SJSA1 (cell line): ENCODE measurements at regions not wholly inside any gene's neighbourhood (a gene's known extent, or its start where the extent isn't known, plus 50 kb on each side); places are given as distances from the start of the nearest gene placed in this dataset.

Experiments
- DNase-seq, 2 experiments: peaks; one replicate each; pipeline ENCODE4 v3.0.0-alpha.2; 2015 to 2020; ENCODE audit warnings: low spot score in 2 of 2, low read depth in 1 of 2
- H3K27ac ChIP-seq: fragments of 250-450 bp; sonication (Bioruptor Pico); 2 replicates; pipeline ENCODE4 v1.5.1; 2020; ENCODE audit warnings: mild to moderate bottlenecking, moderate library complexity
- H3K27me3 ChIP-seq: fragments of 250-450 bp; sonication (Bioruptor Pico); replicated peaks from 2 replicates; pipeline ENCODE4 v1.5.1; 2020; ENCODE audit warnings: mild to moderate bottlenecking, moderate library complexity
- H3K36me3 ChIP-seq: fragments of 250-450 bp; sonication (Bioruptor Pico); 2 replicates; pipeline ENCODE4 v1.5.1; 2020; ENCODE audit warnings: mild to moderate bottlenecking
- H3K4me1 ChIP-seq: fragments of 250-450 bp; sonication (Bioruptor Pico); replicated peaks from 2 replicates; pipeline ENCODE4 v1.6.1; 2021; ENCODE audit warnings: mild to moderate bottlenecking
- H3K4me3 ChIP-seq: fragments of 250-450 bp; sonication (Bioruptor Pico); 2 replicates; pipeline ENCODE4 v1.5.1; 2020; ENCODE audit warnings: mild to moderate bottlenecking
- H3K9me3 ChIP-seq: fragments of 250-450 bp; sonication (Bioruptor Pico); replicated peaks from 2 replicates; pipeline ENCODE4 v1.5.1; 2020; ENCODE audit warnings: mild to moderate bottlenecking

- H3K27ac ChIP-seq = no peak overlapping the region
- H3K4me1 ChIP-seq = peaks cover 14% of the 10 kb centered on the region
- H3K36me3 ChIP-seq = no peaks in the 10 kb centered on the region
- H3K4me3 ChIP-seq = no peak overlapping the region
- no peaks in the 10 kb centered on the region for H3K27me3 ChIP-seq
- DNase-seq = no peak
- H3K9me3 ChIP-seq = no peaks in the 10 kb centered on the region
These were observed 364.1 kb upstream of the KITLG start for GRCh38 chr12:88944397-88944796.

DNA sequence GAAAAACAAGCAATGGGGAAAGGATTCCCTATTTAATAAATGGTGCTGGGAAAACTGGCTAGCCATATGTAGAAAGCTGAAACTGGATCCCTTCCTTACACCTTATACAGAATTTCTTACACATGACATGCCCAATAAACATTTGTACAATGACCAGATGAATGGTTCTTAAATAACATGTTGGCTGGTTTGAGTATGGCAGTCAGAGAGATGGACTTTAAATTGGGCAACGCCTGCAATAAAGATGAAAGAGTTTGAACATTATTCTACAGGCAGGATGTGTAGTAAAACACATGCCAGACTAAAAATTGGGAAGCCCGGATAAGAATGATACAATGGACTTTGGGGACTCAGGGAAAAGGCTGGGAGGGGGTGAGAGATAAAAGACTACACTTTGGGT is 360.6 kb upstream of the KITLG start:
- Histone ChIP-seq H3K36me3 (no peaks in the 10 kb centered on the region), H3K4me3 (no peak overlapping the region), H3K9me3 (no peaks in the 10 kb centered on the region), H3K27me3 (no peaks in the 10 kb centered on the region), H3K4me1 (0 out of 2 replicates have a peak, but pooled peaks cover 4% of the 10 kb centered on the region), H3K27ac (no peak overlapping the region)
- no peak for DNase-seq

GRCh38 chr12:88935856-88936255 is 355.6 kb upstream of the KITLG start:
- Histone ChIP-seq H3K27ac (no peak overlapping the region), H3K4me3 (no peak overlapping the region), H3K4me1 (peaks cover 5% of the 10 kb centered on the region; the same call in 1 of the 2 replicates), H3K36me3 (no peaks in the 10 kb centered on the region), H3K27me3 (no peaks in the 10 kb centered on the region), H3K9me3 (no peaks in the 10 kb centered on the region)
- DNase-seq = no peak

GRCh38 chr12:88934163-88934747 is 354.0 kb upstream of the KITLG start:
- no peak overlapping the region for H3K27ac ChIP-seq
- no peak overlapping the region for H3K4me3 ChIP-seq
- DNase-seq = no peak
- peaks cover 5% of the 10 kb centered on the region; the same call in 1 of the 2 replicates for H3K4me1 ChIP-seq
- H3K36me3 ChIP-seq = no peaks in the 10 kb centered on the region
- H3K9me3 ChIP-seq = no peaks in the 10 kb centered on the region
- no peaks in the 10 kb centered on the region for H3K27me3 ChIP-seq

DNA sequence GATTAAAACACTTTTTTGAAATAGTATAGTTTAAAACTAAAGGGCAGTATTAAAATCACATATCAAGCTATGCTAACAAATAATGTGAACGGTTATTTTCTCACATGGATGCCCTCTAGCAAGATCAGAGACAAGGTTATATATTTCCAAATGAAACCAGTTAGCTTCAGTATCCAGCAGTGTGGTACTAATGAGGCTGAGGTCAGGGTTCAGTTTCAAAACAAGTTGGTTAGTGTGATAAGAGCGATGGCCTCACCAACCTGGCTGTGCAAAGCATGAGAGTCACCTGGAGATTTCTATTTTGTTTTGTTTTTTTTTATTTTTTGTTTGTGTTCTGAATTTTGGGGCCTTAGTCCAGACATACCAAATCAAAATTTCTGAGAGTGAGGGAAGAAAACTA is 352.2 kb upstream of the KITLG start:
- Histone ChIP-seq H3K4me3 (no peak overlapping the region), H3K36me3 (no peaks in the 10 kb centered on the region), H3K27ac (no peak overlapping the region), H3K4me1 (peaks cover 5% of the 10 kb centered on the region; the same call in 1 of the 2 replicates), H3K9me3 (no peaks in the 10 kb centered on the region), H3K27me3 (no peaks in the 10 kb centered on the region)
- DNase-seq = no peak

- no peaks in the 10 kb centered on the region for H3K36me3 ChIP-seq
- H3K4me1 ChIP-seq = peaks cover 6% of the 10 kb centered on the region
- no peaks in the 10 kb centered on the region for H3K9me3 ChIP-seq
- DNase-seq = no peak
- H3K4me3 ChIP-seq = no peak overlapping the region
- no peaks in the 10 kb centered on the region for H3K27me3 ChIP-seq
- H3K27ac ChIP-seq = no peak overlapping the region
These were observed 351.3 kb upstream of the KITLG start for GRCh38 chr12:88931598-88931997.

DNA sequence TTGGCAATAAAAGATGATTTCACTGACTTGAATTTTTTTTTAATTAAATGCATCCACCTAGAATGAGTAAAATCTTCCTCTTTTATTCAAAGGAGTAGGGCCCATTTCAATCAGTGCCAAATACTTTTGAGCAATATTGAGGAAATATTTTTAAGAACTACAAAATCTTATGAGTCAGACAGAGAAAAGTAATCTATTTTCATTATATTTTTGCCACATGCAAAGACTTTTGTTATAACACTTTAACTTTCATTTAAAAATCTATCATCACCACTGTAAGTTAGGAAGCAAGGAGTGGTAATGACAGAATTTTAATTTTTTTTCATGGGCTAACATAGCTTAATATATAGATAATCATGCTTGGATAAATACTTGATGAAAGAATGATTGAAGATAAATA is 345.2 kb upstream of the KITLG start:
- no peak for DNase-seq
- Histone ChIP-seq H3K4me1 (peaks cover 12% of the 10 kb centered on the region), H3K27me3 (no peaks in the 10 kb centered on the region), H3K36me3 (no peaks in the 10 kb centered on the region), H3K27ac (peak overlapping the region; percentile 46; the same call in 1 of the 2 replicates), H3K9me3 (no peaks in the 10 kb centered on the region), H3K4me3 (no peak overlapping the region)

- H3K4me3 ChIP-seq = no peak overlapping the region
- peaks cover 12% of the 10 kb centered on the region for H3K4me1 ChIP-seq
- DNase-seq = no peak
- H3K9me3 ChIP-seq = no peaks in the 10 kb centered on the region
- no peaks in the 10 kb centered on the region for H3K27me3 ChIP-seq
- no peaks in the 10 kb centered on the region for H3K36me3 ChIP-seq
- no peak overlapping the region for H3K27ac ChIP-seq
These were observed 343.9 kb upstream of the KITLG start for GRCh38 chr12:88924162-88924561.

DNA sequence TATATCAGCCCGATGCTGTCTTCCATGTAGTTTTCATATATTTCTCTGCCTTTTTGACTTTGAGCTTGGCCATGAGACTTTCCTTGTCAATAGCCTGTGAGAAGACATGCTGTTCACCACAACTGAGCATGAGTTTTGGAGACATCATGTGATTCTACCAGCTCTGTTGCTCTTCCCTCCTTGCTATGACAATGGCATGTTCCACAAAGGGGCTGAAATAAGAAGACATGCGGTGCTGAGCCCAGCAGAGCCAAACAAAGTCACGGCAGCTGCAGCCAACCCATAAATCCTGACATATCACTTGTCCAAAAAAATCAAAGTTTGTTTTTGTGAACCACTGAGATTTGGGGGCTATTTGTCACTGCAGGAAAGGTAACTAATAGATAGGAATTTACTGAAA is 343.4 kb upstream of the KITLG start:
- no peak overlapping the region for H3K27ac ChIP-seq
- no peak overlapping the region for H3K4me3 ChIP-seq
- no peaks in the 10 kb centered on the region for H3K36me3 ChIP-seq
- peaks cover 12% of the 10 kb centered on the region for H3K4me1 ChIP-seq
- no peak for DNase-seq
- H3K9me3 ChIP-seq = no peaks in the 10 kb centered on the region
- H3K27me3 ChIP-seq = no peaks in the 10 kb centered on the region

DNA sequence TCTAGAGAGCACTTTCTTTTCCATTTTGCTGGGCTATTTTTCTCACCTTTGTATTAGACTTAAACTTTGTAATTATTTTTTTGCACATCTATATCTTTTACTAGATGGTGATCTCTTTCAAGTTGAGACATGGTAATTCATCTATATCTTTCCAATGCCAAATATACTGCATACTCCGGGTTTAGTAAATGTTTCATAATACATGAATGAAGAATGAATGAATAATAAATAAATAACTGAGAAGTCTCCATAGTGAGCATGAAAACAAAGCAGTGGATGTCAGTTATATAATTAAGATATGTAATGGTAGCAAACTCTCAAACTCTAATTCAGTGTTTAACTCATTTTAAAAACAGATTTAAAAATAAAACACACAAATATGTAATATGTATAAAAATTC is 342.5 kb upstream of the KITLG start:
- H3K4me3 ChIP-seq = no peak overlapping the region
- no peaks in the 10 kb centered on the region for H3K36me3 ChIP-seq
- no peak overlapping the region for H3K27ac ChIP-seq
- no peaks in the 10 kb centered on the region for H3K27me3 ChIP-seq
- no peak for DNase-seq
- H3K9me3 ChIP-seq = no peaks in the 10 kb centered on the region
- H3K4me1 ChIP-seq = peaks cover 12% of the 10 kb centered on the region

DNA sequence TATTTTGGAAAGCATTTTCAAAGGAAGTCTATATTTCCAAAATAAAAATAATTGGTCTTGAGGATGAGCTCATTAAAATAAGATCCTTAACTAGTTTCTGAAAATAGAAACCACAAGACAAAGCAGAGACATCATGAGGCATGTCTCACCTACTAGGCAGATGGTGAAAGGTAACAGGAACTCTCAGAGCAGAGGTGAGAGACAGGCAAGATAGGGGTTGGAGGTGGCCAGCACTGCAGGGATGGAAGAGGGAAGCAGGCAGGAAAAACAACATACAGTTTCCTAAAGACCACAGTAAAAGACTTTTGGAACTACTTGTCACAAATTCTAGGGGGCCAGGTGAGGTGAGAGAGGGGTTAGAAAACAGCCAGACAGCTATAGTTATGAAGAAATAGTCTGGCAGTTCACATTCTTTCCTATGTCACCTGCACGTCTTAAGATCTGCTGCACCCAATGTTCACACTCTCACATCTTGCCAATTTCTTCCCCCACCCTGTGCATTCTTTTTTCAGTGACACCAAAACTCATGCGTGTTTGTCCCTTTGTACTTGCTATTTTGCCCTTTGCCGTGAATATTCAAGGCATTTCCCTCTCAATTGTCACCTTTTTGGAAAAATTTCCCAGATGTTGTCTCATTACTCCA is 341.7 kb upstream of the KITLG start:
- H3K27ac ChIP-seq = no peak overlapping the region
- peaks cover 12% of the 10 kb centered on the region for H3K4me1 ChIP-seq
- H3K9me3 ChIP-seq = no peaks in the 10 kb centered on the region
- no peak for DNase-seq
- H3K4me3 ChIP-seq = no peak overlapping the region
- no peaks in the 10 kb centered on the region for H3K36me3 ChIP-seq
- H3K27me3 ChIP-seq = no peaks in the 10 kb centered on the region

- H3K27ac ChIP-seq = no peak overlapping the region
- H3K4me3 ChIP-seq = no peak overlapping the region
- no peak for DNase-seq
- no peaks in the 10 kb centered on the region for H3K27me3 ChIP-seq
- H3K4me1 ChIP-seq = peaks cover 9% of the 10 kb centered on the region
- H3K36me3 ChIP-seq = no peaks in the 10 kb centered on the region
- H3K9me3 ChIP-seq = no peaks in the 10 kb centered on the region
These were observed 341.2 kb upstream of the KITLG start for GRCh38 chr12:88921434-88921833.

GRCh38 chr12:88918161-88918560 is 337.9 kb upstream of the KITLG start:
- no peaks in the 10 kb centered on the region for H3K9me3 ChIP-seq
- H3K4me1 ChIP-seq = no peaks in the 10 kb centered on the region
- H3K36me3 ChIP-seq = no peaks in the 10 kb centered on the region
- H3K4me3 ChIP-seq = no peak overlapping the region
- H3K27ac ChIP-seq = no peak overlapping the region
- no peaks in the 10 kb centered on the region for H3K27me3 ChIP-seq
- no peak for DNase-seq

DNA sequence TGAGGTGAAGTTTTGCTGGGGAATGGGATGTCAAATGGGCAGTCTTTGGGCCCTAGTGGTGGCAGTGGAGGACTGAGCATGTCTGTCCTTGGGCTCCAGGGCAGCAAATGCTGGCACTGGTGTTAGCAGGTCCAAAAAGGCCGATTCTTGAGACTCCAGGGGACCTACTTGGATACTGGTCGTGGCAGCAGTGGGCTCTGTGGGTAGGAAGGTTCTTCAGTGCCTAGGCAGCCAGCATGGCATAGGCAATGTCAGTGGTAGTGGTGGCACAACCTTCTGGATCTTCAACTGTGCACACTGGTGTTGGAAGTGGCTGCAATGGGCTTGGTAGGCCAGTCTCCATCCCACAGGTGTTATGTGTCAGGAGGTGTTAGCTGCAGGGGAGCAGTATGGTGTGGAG is 334.7 kb upstream of the KITLG start:
- no peak for DNase-seq
- Histone ChIP-seq H3K27ac (no peak overlapping the region), H3K9me3 (no peaks in the 10 kb centered on the region), H3K4me3 (no peak overlapping the region), H3K27me3 (no peaks in the 10 kb centered on the region), H3K36me3 (no peaks in the 10 kb centered on the region), H3K4me1 (no peaks in the 10 kb centered on the region)

GRCh38 chr12:88909510-88909909 is 329.2 kb upstream of the KITLG start:
- DNase-seq = no peak
- no peaks in the 10 kb centered on the region for H3K9me3 ChIP-seq
- no peaks in the 10 kb centered on the region for H3K36me3 ChIP-seq
- no peak overlapping the region for H3K27ac ChIP-seq
- no peaks in the 10 kb centered on the region for H3K27me3 ChIP-seq
- H3K4me1 ChIP-seq = no peaks in the 10 kb centered on the region
- no peak overlapping the region for H3K4me3 ChIP-seq
